Endometrium (tissue), 2 donors: ENCODE measurements at regions not wholly inside any gene's neighbourhood (a gene's known extent, or its start where the extent isn't known, plus 50 kb on each side); places are given as distances from the start of the nearest gene placed in this dataset.

Source experiments
- FAIRE-seq: peaks from 2 replicates; lab custom pipeline; 2012; peaks lifted over from hg19 to GRCh38; lab: Jason Lieb, UNC
- donor health status: control.
- donor health status: control.

- no peak for FAIRE-seq
Measured at GRCh38 chr3:104646196-104646595, 720.5 kb upstream of the ALCAM start.

- no peak for FAIRE-seq
Measured at GRCh38 chr3:104648823-104649222, 717.9 kb upstream of the ALCAM start.

GRCh38 chr3:104669083-104669482 lies 697.6 kb upstream of the ALCAM start:
- FAIRE-seq, result no peak

- FAIRE-seq, result no peak
Measured at GRCh38 chr3:104672331-104672730, 694.4 kb upstream of the ALCAM start.

- no peak for FAIRE-seq
Measured at GRCh38 chr3:104673981-104674380, 692.7 kb upstream of the ALCAM start.

GRCh38 chr3:104676241-104676640 lies 690.5 kb upstream of the ALCAM start:
- no peak for FAIRE-seq

DNA sequence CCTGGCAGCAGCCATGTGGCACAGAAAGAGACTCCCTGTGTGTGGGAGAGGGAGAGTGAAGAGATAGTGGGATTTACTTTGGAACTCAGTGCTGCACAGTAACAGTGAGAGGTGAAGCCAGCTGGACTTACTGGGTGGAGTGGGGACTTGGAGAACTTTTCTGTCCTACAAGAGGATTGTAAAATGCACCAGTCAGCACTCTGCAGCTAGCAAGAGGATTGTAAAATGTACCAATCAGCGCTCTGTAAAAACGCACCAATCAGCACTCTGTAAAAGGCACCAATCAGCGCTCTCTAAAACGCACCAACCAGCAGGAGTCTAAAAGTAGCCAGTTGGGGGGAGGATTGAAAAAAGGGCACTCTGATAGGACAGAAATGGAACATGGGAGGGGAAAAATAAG lies 688.8 kb upstream of the ALCAM start:
- no peak for FAIRE-seq

GRCh38 chr3:104685492-104685891 lies 681.2 kb upstream of the ALCAM start:
- peak; percentile 94 for FAIRE-seq

DNA sequence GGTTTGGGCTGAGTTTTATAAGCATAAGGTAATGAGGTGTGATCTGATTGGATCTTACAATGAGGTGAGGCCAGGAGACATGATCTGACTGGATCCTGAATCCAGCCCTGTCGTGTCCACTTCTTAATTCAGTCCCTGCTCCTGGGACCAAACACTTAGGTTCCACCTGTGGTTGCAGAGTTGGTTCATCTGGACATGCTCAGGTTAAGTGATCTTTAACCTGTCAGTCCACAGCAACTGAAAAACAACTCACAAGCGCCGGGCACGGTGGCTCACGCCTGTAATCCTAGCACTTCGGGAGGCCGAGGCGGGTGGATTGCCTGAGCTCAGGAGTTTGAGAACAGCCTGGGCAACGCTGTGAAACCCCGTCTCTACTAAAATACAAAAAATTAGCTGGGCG lies 679.3 kb upstream of the ALCAM start:
- no peak for FAIRE-seq

DNA sequence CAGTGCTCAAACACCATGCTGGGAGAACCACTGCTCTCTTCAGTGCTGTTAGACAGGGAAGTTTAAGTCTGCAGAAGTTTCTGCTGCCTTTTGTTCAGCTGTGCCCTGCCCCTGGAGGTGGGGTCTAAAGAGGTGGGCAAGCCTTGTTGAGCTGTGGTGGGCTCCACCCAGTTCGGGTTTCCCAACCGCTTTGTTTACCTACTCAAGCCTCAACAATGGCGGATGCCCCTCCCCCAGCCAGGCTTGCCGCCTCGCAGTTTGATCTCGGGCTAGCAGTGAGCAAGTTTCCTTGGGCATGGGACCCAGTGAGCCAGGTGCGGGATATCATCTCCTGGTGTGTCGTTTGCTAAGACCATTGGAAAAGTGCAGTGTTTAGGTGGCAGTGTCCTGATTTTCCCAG lies 670.2 kb upstream of the ALCAM start:
- no peak for FAIRE-seq

- FAIRE-seq, result no peak
Measured at GRCh38 chr3:104711406-104711805, 655.3 kb upstream of the ALCAM start.

GRCh38 chr3:104715972-104716371 lies 650.7 kb upstream of the ALCAM start:
- no peak for FAIRE-seq

DNA sequence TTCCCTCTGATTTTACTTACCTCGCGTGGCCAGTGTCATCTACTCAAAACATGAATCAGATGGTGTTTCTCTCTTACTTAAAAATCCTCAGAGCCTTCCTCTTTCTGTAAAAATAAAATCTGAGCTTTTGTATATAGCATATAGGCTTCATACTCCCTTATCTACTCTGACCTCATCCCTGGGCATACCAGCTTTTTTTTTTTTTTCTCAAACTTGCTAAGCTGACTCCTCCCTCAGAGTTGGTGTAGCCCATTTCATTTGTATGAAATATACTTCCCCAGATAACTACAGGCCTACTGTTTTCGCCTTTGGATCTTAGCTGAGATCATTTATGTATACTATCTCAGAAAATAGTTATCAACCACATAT lies 648.9 kb upstream of the ALCAM start:
- no peak for FAIRE-seq

- FAIRE-seq, result no peak
Measured at GRCh38 chr3:104723000-104723399, 643.7 kb upstream of the ALCAM start.

- FAIRE-seq, result no peak
Measured at GRCh38 chr3:104731074-104731473, 635.6 kb upstream of the ALCAM start.

DNA sequence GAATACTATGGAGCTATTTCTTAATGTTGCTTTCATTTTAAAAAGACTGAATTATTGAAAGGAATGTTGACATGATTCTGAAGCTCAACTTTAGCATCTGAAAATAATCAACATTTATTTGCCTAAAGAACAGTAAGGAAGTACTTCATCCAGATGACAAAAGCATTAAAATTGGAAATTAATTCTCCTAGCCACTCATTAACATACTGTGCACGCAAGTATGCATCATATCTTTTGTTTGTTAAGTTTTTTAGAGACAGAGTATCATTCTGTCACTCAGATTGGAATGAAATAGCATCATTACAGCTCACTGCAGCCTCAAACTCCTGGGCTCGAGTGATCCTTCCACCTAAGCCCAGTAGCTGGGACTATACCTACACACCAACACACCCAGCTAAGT lies 632.1 kb upstream of the ALCAM start:
- FAIRE-seq, result no peak

- FAIRE-seq, result no peak
Measured at GRCh38 chr3:104735691-104736090, 631.0 kb upstream of the ALCAM start.

- no peak for FAIRE-seq
Measured at GRCh38 chr3:104738271-104738670, 628.4 kb upstream of the ALCAM start.

DNA sequence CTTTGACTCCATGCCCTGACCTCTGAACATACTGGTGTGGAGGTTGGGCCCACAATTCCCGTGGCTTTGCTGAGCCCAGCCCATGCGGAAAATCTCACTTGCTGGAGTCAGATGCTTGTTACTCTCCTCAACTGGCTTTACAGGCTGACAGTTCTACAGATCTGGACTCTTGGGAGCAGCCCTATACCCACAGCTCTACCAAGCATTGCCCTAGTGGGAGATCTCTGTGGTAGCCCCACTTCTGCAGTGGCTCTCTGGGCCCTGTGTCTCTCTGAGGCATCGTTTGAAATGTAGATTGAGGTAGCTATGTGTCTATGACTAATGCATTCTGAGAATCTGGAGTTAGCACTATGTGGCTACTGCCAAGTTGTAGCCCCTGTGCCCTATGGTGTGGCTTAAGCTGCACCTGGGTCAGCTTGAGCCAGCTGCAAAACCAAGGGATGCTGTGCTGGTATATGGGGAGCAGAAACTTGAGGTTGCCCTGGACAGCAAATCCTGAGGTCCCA lies 625.8 kb upstream of the ALCAM start:
- FAIRE-seq, result no peak

GRCh38 chr3:104742044-104742443 lies 624.7 kb upstream of the ALCAM start:
- no peak for FAIRE-seq

DNA sequence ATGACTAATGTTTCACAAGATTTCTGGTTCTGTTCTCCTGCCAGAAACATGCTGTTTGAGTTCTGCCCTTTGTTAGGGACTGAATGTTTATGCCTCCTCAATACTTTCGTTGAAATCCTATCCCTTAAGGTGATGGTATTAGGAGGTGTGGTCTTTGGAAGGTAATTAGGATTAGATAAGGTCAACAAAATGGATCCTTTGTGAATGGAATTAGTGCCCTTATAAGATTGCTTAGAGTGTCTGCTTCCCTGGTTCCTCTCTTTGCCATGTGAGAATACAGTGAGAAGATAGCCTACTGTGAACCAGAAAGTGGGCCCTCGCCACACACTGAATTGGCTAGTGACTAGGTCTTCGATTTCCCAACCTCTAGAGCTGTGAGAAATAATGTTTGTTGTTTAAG lies 621.4 kb upstream of the ALCAM start:
- no peak for FAIRE-seq

GRCh38 chr3:104746056-104746455 lies 620.7 kb upstream of the ALCAM start:
- FAIRE-seq, result no peak

GRCh38 chr3:104750581-104750980 lies 616.1 kb upstream of the ALCAM start:
- peak; percentile 89 for FAIRE-seq

- no peak for FAIRE-seq
Measured at GRCh38 chr3:104755791-104756190, 610.9 kb upstream of the ALCAM start.

GRCh38 chr3:104763007-104763406 lies 603.7 kb upstream of the ALCAM start:
- no peak for FAIRE-seq
